Loucy (cell line): ENCODE measurements at regions not wholly inside any gene's neighbourhood (a gene's known extent, or its start where the extent isn't known, plus 50 kb on each side); places are given as distances from the start of the nearest gene placed in this dataset.

Experiments used
- CTCF ChIP-seq: fragments of 200-600 bp; sonication (generic); conservative IDR thresholded peaks from 2 replicates; pipeline ENCODE4 v1.5.1; 2014; ENCODE audit warnings: mild to moderate bottlenecking, antibody characterized with exemption, low read length
- EZH2phosphoT487 ChIP-seq: fragments of 200-600 bp; IDR thresholded peaks from 2 replicates; pipeline ENCODE4 v1.6.1; 2018; ENCODE audit warnings: antibody characterized with exemption, mild to moderate bottlenecking, moderate library complexity, borderline replicate concordance

GRCh38 chr14:40691066-40691465 lies 915.6 kb upstream of the LRFN5 start:
- TF ChIP-seq CTCF: no peak
- no peak for TF ChIP-seq EZH2phosphoT487
